ENCODE measurements at regions not wholly inside any gene's neighbourhood (a gene's known extent, or its start where the extent isn't known, plus 50 kb on each side); places are given as distances from the start of the nearest gene placed in this dataset.

- H3K27ac ChIP-seq, result no peak overlapping the region
- intact Hi-C loops (cut with DNase I), result no loop called here
- H3K27me3 ChIP-seq, result no peaks in the 10 kb centered on the region
- H3K4me3 ChIP-seq, result no peak overlapping the region
- no peak overlapping the region for H3K9ac ChIP-seq (ENCODE audit: low read depth in 2 of 2, low read length in 2 of 2)
- DNase-seq, result no peak
- H3K4me1 ChIP-seq, result no peaks in the 10 kb centered on the region
- TF ChIP-seq CTCF (IDR thresholded peaks at IDR 0.05), result no peak
- H3K9me3 ChIP-seq, result no peaks in the 10 kb centered on the region
- H3K36me3 ChIP-seq, result no peaks in the 10 kb centered on the region
These were observed 336.5 kb downstream of the FOXO1 start for GRCh38 chr13:40329781-40330485.

DNA sequence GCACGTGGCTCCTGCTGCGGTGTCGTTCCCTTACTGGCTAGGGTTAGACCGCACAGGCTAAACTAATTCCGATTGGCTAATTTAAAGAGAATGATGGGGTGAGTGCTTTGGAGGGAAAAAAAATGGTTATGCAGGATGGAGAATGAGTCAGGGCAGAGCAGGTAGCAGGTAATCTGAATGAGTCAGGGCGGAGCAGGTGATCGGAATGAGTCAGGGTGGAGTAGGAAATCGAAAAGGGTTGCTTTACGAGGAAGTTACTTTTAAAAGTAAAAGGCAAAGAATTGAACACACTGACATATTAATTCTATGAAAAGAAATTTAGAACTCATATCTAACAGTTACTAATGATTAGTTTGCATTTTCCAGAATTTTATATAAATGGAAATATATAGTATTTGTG is 335.5 kb downstream of the FOXO1 start:
- intact Hi-C loops (cut with DNase I), result no loop called here
- H3K4me1 ChIP-seq, result no peaks in the 10 kb centered on the region
- peak; percentile 16 for DNase-seq
- H3K9me3 ChIP-seq, result no peaks in the 10 kb centered on the region
- no peak overlapping the region for H3K9ac ChIP-seq (ENCODE audit: low read depth in 2 of 2, low read length in 2 of 2)
- no peaks in the 10 kb centered on the region for H3K27me3 ChIP-seq
- no peak overlapping the region for H3K4me3 ChIP-seq
- H3K36me3 ChIP-seq, result no peaks in the 10 kb centered on the region
- H3K27ac ChIP-seq, result no peak overlapping the region
- no peak for TF ChIP-seq CTCF (IDR thresholded peaks at IDR 0.05)

DNA sequence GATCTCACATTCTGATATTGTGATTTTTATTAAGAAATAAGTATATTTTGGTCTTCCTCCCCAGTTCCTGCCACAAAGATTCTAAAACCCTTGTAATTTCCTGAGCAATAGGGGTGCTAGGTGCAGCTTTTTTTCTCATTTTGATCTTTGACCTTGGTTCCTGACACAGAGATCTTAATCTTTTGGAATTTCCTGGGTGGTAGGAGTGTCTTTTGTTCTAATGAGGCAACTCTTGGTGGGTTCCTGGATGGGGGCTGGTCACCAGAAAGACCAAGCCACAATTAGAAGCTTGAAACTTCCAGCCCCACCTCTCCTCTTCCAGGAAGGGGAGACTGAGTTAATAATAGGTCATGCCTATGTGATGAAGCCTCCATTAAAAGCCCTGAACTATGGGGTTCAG is 334.6 kb downstream of the FOXO1 start:
- Histone ChIP-seq H3K9ac (ENCODE audit: low read depth in 2 of 2, low read length in 2 of 2) (no peak overlapping the region), H3K27me3 (no peaks in the 10 kb centered on the region), H3K36me3 (no peaks in the 10 kb centered on the region), H3K27ac (no peak overlapping the region), H3K9me3 (no peaks in the 10 kb centered on the region), H3K4me3 (no peak overlapping the region), H3K4me1 (no peaks in the 10 kb centered on the region)
- DNase-seq, result no peak
- TF ChIP-seq CTCF (IDR thresholded peaks at IDR 0.05), result no peak
- intact Hi-C loops (cut with DNase I), result no loop called here

GRCh38 chr13:40333226-40333625 is 333.2 kb downstream of the FOXO1 start:
- no peak for TF ChIP-seq CTCF (IDR thresholded peaks at IDR 0.05)

GRCh38 chr13:40334031-40334430 is 332.4 kb downstream of the FOXO1 start:
- Histone ChIP-seq H3K27me3 (no peaks in the 10 kb centered on the region), H3K27ac (no peak overlapping the region), H3K4me1 (no peaks in the 10 kb centered on the region), H3K9me3 (no peaks in the 10 kb centered on the region), H3K9ac (ENCODE audit: low read depth in 2 of 2, low read length in 2 of 2) (no peak overlapping the region), H3K36me3 (no peaks in the 10 kb centered on the region), H3K4me3 (no peak overlapping the region)
- DNase-seq, result no peak
- intact Hi-C loops (cut with DNase I), result no loop called here
- no peak for TF ChIP-seq CTCF (IDR thresholded peaks at IDR 0.05)

More at GRCh38 chr13:40333226-40333625, 333.2 kb downstream of the FOXO1 start:
- Histone ChIP-seq H3K4me3 (no peak overlapping the region), H3K36me3 (no peaks in the 10 kb centered on the region), H3K27me3 (no peaks in the 10 kb centered on the region), H3K27ac (no peak overlapping the region), H3K9me3 (no peaks in the 10 kb centered on the region), H3K9ac (ENCODE audit: low read depth in 2 of 2, low read length in 2 of 2) (no peak overlapping the region), H3K4me1 (no peaks in the 10 kb centered on the region)
- intact Hi-C loops (cut with DNase I), result no loop called here
- DNase-seq, result peak; percentile 8

All from colonic mucosa (tissue), 4 donors.